HepG2 (cell line): ENCODE measurements at regions not wholly inside any gene's neighbourhood (a gene's known extent, or its start where the extent isn't known, plus 50 kb on each side); places are given as distances from the start of the nearest gene placed in this dataset.
A peak's percentile ranks its signal among the peaks of the same experiment; 100 is the strongest.

Experiments
- CBX1 ChIP-seq: IDR thresholded peaks from one replicate; pipeline ENCODE4 v1.6.1; 2016; ENCODE audit warnings: antibody characterized with exemption, low read depth
- CREM ChIP-seq, 2 experiments: sonication (generic) in 1 of 2; formaldehyde crosslinking in 1 of 2; IDR thresholded peaks; 2 replicates each; pipeline versions ENCODE4 v1.4.0 to v1.6.1; 2016 to 2020; ENCODE audit warnings: antibody characterized with exemption in 1 of 2, mild to moderate bottlenecking in 1 of 2, missing genetic modification reagents in 1 of 2
- FOXA3 ChIP-seq: IDR thresholded peaks from 2 replicates; pipeline ENCODE4 v1.6.1; 2016; ENCODE audit warnings: missing genetic modification reagents, missing compliant biosample characterization
- FOXO1 ChIP-seq: sonication (generic); formaldehyde crosslinking; IDR thresholded peaks from 2 replicates; pipeline ENCODE4 v1.4.0; 2020; ENCODE audit warnings: missing genetic modification reagents
- IRX3 ChIP-seq: sonication (generic); formaldehyde crosslinking; IDR thresholded peaks from 2 replicates; pipeline ENCODE4 v1.8.1; 2023; ENCODE audit warnings: mild to moderate bottlenecking, low read depth, missing genetic modification reagents, borderline replicate concordance
- KDM6A ChIP-seq: IDR thresholded peaks from 2 replicates; pipeline ENCODE4 v1.6.1; 2016; ENCODE audit warnings: low read depth
- PLRG1 ChIP-seq: fragments of 450-650 bp; conservative IDR thresholded peaks from 2 replicates; pipeline ENCODE4 v1.6.1; 2016
- RFX1 ChIP-seq: fragments of 450-650 bp; IDR thresholded peaks from 2 replicates; pipeline ENCODE4 v1.6.1; 2017
- TEAD3 ChIP-seq: optimal IDR thresholded peaks from 2 replicates; pipeline ENCODE3; 2016; ENCODE audit warnings: borderline replicate concordance
- ZKSCAN5 ChIP-seq: sonication (generic); formaldehyde crosslinking; IDR thresholded peaks from 2 replicates; pipeline ENCODE4 v1.5.1; 2020; ENCODE audit warnings: mild to moderate bottlenecking, missing genetic modification reagents
- ZNF292 ChIP-seq: sonication (generic); formaldehyde crosslinking; IDR thresholded peaks from 2 replicates; pipeline ENCODE4 v1.8.1; 2022; ENCODE audit warnings: mild to moderate bottlenecking, low read depth, missing genetic modification reagents, borderline replicate concordance
- ZNF614 ChIP-seq: IDR thresholded peaks from 2 replicates; pipeline ENCODE4 v1.6.1; 2018; ENCODE audit warnings: missing biosample characterization, missing genetic modification reagents, inconsistent platforms, borderline replicate concordance
- ZNF619 ChIP-seq: sonication (generic); formaldehyde crosslinking; IDR thresholded peaks from 2 replicates; pipeline ENCODE4 v1.4.0; 2020; ENCODE audit warnings: mild to moderate bottlenecking, missing genetic modification reagents
- TF ChIP-seq, protein P1 (sequence below): IDR thresholded peaks from 2 replicates; pipeline ENCODE4 v1.4.0; 2020; ENCODE audit warnings: mild to moderate bottlenecking, missing genetic modification reagents
- TF ChIP-seq, protein P2 (sequence below): sonication (generic); formaldehyde crosslinking; IDR thresholded peaks from 2 replicates; pipeline ENCODE4 v1.8.0; 2022; ENCODE audit warnings: mild to moderate bottlenecking, missing genetic modification reagents

DNA sequence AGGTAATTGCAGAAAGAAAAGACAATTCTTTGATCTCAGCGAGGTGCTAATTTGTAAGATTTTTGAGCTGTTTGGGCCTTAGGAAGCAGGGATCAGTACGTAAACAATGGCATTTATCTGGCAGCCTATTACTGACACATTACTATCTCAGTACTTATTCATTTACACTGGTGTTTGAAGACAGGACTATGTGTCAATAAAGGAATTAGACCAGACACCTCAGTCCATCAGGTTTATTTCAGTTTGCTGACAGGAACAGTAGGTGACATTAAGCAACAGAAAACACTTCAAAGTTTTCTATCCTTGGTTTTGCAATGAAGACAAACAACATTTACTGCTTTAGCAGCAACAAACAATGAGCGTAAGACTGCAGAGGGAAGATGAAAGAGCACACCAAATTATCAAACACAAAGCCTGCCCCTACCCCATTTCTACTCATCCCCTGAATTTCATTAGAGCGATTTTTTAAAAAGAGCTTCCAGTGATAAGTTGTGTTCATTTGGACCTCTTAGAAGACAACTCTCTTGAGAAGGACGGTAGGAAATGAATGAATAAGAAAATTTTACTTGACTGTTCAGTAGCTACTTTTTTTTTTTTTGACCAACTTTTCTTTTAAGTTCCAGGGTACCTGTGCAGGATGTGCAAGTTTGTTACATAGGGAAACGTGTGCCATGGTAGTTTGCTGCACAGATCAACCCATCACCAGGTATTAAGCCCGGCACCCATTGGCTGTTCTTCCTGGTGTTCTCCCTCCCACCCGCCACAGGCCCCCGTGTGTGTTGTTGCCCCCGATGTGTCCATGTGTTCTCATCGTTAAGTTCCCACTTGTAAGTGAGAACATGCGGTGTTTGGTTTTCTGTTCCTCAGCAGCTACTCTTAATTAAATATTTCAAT lies 138.8 kb downstream of the DKK1 start (continued):
- TF ChIP-seq ZNF292 (CRISPR knock-in tag) (no peak), FOXA3 (peak; percentile 94), CBX1 (no peak), ZKSCAN5 (CRISPR knock-in tag) (no peak), PLRG1 (no peak), TEAD3 (CRISPR knock-in tag) (peak; percentile 44), RFX1 (no peak), FOXO1 (CRISPR knock-in tag) (peak; percentile 80), IRX3 (CRISPR knock-in tag) (0 out of 2 replicates have a peak, but pooled peaks have one; percentile 56), CREM (IDR thresholded peaks at IDR 0.05) (peak; percentile 98), CREM (CRISPR knock-in tag; IDR thresholded peaks at IDR 0.05) (no peak), KDM6A (CRISPR knock-in tag) (peak; percentile 19; the same call in 1 of the 2 replicates), ZNF614 (CRISPR knock-in tag) (0 out of 2 replicates have a peak, but pooled peaks have one; percentile 47), ZNF619 (CRISPR knock-in tag) (no peak)
- TF ChIP-seq, protein P1, sequence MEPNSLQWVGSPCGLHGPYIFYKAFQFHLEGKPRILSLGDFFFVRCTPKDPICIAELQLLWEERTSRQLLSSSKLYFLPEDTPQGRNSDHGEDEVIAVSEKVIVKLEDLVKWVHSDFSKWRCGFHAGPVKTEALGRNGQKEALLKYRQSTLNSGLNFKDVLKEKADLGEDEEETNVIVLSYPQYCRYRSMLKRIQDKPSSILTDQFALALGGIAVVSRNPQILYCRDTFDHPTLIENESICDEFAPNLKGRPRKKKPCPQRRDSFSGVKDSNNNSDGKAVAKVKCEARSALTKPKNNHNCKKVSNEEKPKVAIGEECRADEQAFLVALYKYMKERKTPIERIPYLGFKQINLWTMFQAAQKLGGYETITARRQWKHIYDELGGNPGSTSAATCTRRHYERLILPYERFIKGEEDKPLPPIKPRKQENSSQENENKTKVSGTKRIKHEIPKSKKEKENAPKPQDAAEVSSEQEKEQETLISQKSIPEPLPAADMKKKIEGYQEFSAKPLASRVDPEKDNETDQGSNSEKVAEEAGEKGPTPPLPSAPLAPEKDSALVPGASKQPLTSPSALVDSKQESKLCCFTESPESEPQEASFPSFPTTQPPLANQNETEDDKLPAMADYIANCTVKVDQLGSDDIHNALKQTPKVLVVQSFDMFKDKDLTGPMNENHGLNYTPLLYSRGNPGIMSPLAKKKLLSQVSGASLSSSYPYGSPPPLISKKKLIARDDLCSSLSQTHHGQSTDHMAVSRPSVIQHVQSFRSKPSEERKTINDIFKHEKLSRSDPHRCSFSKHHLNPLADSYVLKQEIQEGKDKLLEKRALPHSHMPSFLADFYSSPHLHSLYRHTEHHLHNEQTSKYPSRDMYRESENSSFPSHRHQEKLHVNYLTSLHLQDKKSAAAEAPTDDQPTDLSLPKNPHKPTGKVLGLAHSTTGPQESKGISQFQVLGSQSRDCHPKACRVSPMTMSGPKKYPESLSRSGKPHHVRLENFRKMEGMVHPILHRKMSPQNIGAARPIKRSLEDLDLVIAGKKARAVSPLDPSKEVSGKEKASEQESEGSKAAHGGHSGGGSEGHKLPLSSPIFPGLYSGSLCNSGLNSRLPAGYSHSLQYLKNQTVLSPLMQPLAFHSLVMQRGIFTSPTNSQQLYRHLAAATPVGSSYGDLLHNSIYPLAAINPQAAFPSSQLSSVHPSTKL (CRISPR knock-in tag): peak; percentile 90
- TF ChIP-seq, protein P2, sequence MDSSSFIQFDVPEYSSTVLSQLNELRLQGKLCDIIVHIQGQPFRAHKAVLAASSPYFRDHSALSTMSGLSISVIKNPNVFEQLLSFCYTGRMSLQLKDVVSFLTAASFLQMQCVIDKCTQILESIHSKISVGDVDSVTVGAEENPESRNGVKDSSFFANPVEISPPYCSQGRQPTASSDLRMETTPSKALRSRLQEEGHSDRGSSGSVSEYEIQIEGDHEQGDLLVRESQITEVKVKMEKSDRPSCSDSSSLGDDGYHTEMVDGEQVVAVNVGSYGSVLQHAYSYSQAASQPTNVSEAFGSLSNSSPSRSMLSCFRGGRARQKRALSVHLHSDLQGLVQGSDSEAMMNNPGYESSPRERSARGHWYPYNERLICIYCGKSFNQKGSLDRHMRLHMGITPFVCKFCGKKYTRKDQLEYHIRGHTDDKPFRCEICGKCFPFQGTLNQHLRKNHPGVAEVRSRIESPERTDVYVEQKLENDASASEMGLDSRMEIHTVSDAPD (CRISPR knock-in tag): peak; percentile 48; the same call in 1 of the 2 replicates
